ENCODE measurements at regions not wholly inside any gene's neighbourhood (a gene's known extent, or its start where the extent isn't known, plus 50 kb on each side); places are given as distances from the start of the nearest gene placed in this dataset.
A peak's percentile ranks its signal among the peaks of the same experiment; 100 is the strongest.
"Not testable (repeated sequence)": the region's sequence is repeated elsewhere in the genome, so short reads cannot be mapped to it uniquely, and the experiment has no call there.

GRCh38 chr7:51455948-51456347, 139.3 kb upstream of the COBL start:
- DNase-seq (ENCODE audit: low read depth), result no peak

DNA sequence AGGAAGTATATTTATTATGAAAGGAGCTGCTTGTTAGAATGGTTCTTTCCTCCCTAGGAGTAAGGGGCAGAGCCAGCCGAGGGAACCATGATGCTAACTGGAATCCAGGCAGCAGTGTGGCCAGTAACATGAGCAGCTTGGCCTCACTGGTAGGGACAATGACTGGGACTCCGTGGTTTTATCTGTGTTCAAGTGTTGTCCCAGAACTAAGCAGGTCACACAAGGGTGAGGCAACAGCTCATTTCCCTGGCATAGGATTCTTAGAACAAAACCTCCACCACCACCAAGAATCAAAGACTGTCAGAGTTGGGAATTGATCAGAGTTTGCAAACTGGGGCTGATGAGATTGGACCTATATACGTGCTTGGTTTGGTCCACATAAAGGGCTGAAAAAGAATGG, 138.9 kb upstream of the COBL start:
- DNase-seq (ENCODE audit: low read depth), result no peak

DNA sequence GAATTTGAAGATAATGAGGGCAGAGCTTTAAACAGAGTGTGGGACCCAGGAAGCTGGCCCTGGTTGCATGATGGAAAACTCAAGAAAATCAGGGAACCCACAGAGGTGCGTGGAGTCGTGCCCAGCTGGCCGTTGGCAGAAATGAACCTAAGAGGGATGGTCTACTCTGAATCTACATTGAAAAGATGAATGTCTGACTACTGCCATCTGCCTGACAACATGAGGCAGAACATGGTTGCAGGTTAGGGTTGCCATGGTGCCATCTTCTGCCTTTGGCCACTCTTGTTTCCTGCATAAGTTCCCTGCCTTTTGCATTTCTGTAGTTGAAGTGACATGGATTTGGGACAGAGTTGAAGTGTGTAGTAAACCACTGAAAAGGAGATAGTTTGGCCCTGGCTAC, 138.5 kb upstream of the COBL start:
- no peak for DNase-seq (ENCODE audit: low read depth)

DNA sequence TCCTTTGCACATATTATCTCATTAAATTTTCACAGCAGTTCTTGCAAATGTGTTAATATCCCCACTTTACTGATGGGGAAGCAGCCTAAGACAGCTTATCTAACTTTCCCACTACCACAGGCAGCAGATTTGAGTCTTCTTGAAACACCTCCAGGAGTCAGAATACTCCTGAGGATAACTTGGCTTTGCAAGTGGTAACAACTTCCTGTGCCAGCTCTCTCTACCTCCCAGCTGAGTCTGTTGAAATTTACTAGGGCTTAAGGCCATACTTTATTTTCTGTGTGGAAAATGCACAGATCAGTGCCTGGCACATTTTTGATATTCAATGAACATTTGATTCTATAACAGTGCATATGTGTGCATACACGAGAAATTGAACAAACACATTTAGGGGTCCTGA, 136.1 kb upstream of the COBL start:
- no peak for DNase-seq (ENCODE audit: low read depth)

DNA sequence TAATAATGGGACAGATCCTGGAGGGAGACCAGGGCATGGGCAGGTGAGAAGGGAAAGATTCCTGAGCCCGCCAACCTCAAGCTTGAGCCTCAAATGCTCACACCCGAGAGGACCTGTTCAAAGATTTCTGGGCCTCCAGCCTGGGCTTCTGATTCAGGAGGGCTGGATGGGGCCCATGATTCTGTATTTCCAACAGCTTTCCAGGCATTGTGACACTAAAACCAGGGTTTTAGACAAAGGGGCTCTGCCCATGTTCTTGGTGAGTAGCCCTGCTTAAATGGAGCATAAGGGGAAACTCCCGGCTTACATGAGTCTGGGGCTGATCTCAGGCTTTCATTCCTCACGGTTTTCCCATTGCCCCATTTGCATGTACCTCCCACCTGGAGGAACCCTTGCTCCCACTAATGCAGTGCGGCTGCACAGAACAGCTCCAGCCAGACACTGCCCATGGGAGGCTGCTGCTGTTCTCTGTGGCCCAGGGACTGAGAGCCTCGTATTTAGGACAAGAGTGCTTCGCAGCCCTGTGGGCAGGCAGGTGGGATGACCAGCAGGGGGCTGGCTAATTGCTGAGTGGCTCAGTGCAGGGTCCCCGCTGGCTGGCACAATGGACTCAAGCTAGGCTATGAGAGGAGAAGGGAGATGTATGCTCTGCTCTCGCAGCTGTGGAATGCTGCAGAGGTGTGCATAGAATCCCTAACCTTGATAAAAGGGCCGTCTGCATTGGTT, 135.3 kb upstream of the COBL start:
- DNase-seq (ENCODE audit: low read depth), result no peak

- DNase-seq (ENCODE audit: low read depth), result no peak
Observed at GRCh38 chr7:51450541-51450940, 133.9 kb upstream of the COBL start.

DNA sequence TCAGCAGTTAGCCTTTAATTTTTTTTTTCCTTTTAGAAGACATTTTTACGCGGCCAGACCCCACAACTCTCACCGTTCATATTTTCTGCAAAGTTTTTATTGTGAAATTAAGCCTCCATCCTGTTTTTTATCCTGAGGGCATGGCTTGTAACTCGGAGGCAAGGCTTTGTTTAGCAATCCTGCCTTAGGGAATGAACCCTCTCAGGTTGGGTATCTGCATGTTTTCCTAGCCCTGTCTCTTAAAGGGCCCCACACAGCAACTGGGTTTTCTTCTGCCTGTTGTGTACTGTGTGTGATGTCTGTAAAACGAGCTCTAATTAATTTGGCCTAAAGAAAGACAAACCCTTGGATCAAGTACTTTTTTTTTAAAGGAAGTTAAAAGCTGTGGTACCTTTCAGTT, 130.2 kb upstream of the COBL start:
- no peak for DNase-seq (ENCODE audit: low read depth)

GRCh38 chr7:51446356-51446755, 129.7 kb upstream of the COBL start:
- no peak for DNase-seq (ENCODE audit: low read depth)

DNA sequence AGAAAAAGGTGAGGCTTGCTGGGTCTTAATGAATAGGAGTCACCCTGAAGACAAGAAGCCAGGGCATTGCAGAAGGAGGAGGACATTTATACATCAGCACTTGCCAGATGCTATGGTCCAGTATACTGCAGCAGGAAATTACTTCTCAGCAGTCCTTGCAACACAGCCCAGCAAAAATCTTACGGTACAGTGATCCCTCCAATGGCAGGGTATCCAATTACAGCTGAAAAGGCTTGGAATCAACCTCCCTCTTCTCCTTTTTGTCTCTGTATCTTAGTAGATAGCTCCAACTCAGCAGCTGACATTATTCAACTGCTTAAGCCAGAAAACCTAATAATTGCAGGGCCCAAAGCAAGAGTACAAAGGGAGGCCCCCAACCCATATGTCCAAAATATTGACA, 128.3 kb upstream of the COBL start:
- DNase-seq (ENCODE audit: low read depth), result no peak

DNA sequence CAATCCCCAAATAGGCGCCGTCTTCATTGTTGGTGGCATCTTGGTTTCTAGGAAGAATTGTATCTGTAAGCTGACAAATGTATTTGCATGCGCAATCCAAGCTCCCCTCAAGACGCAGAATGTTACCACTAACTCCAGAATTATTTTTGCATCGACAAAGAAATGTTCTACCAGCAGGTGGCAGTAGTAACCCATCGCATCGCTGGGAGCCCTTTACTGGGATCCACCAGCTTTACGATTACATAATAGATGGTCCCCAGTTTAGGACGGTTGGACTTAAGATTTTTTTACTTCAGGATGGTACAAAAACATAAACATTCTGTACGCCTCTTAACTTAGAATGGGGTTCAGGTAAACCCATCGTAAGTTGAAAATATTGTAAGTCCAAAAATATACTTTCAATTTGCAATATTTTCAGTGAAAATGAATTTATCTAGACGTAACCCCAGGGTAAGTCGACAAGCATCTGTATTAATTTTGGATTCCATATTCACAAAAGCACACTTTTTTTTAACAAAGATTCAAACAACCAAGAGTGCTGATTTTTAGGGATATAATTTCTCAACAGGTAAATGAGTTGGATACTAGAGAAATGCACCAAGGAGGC, 114.0 kb upstream of the COBL start:
- peak; percentile 45 for DNase-seq (ENCODE audit: low read depth)

DNA sequence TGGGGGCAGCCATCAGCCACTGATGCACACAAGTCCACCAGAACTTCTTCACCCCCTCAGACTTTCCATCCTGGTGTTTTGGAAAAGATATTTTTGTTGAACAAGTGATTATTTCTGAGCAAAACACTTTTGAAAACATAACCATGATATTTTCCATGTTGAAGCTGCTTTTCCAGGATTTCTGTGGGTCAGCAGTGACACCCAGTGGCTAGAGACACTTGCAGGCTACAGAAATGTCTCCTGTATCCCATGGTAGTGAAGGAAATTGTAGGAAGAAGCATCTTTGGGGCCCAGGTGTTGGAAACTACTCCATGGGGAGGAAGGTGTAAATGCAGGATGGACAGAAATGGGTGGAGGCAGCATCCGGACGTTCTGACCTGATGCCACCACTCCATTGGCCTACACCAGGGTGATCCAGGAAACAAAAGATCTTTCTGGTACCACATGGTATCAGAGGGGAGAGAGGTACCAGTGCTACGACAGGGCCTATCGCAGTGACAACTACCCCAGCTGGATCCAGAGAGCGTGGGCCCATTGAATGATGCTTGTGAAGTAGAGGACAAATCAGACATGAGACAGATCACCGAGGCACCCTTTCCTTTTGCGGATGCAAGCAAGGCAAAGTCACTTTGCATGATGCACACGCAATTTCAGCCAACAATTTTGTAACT, 111.7 kb upstream of the COBL start:
- DNase-seq (ENCODE audit: low read depth), result peak; percentile 9

DNA sequence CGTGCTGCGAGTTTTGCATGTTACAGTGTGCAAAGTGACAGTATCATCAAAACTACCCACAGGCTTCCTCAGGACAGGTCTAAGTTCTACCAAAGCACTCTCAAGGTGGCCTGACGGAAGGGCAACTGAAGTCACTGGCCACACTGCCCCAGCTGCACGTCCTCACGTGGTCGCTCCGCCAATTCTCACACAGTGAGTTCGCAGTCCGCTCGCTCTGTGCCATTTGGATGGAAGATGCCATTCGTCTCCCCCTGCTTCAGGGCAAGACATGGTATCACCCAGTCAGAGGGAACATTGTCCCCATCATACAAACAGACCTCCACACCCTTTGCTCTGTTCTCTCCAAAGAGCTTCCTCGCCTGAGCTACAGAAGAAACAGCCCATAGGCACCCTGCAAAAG, 109.6 kb upstream of the COBL start:
- no peak for DNase-seq (ENCODE audit: low read depth)

- DNase-seq (ENCODE audit: low read depth), result not testable (repeated sequence)
Observed at GRCh38 chr7:51409934-51410333, 93.3 kb upstream of the COBL start.

GRCh38 chr7:51397608-51398007, 81.0 kb upstream of the COBL start:
- not testable (repeated sequence) for DNase-seq (ENCODE audit: low read depth)

DNA sequence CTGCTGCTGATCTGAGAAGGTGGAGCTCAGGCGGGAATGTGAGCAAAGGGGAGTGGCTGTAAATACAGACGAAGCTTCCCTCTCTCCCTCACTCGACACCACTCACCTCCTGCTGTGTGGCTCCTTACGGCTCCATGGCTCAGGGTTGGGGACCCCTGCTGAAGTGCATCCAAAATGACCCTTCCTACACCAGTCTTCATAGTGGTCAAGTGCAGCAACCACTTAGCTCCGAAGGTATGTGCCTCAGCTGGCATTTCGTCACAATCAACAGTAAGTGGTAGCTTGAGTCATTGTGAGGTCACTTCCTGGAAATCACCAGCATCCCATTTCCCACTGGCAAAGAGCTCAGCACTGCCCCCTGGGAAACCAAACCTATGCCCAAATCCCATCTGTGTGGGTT, 76.4 kb upstream of the COBL start:
- not testable (repeated sequence) for DNase-seq (ENCODE audit: low read depth)

DNA sequence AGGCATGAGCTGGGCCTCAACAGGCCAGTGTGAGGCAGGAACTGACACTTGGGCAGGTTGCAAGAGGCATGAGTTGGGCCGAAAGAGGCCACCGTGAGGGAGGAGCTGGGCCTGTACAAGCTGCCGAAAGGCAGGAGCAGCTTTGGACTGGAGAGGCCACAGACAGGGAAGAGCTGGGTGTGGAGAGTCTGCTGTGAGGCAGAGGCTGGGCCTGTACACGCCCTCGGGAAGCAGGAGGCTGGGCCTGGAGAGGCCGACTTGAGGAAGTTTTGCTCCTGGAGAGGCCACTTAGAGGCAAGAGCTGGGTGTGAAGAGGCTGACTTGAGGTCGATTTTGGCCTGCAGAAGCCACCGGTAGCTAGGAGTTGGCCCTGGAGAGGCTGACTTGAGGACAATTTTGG, 73.3 kb upstream of the COBL start:
- DNase-seq (ENCODE audit: low read depth), result not testable (repeated sequence)

DNA sequence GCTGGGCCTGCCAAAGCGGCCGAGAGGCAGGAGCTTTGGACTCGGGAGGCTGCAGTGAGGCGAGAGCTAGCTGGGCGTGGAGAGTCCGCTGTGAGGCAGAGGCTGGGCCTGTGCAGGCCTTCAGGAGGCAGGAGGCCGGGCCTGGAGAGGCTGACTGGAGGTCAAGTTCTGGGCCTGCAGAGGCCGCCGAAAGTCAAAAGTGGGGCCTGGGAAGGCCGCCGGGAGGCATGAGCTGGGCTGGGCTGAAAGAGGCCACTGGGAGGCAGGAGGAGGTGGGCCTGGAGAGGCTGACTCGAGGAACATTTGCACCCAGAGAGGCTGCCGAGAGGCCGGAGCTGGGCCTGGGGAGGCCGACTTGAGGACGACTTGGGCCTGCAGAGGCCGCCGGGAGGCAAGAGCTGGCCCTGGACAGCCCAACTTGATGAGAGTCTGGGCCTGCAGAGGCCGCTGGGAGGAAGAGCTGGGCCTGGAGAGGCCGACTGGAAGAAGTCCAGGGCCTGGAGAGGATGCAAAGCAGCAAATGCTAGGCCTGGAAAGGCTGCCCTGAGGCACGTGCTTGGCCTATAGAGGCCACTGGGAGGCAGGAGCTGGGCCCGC, 72.7 kb upstream of the COBL start:
- not testable (repeated sequence) for DNase-seq (ENCODE audit: low read depth)

DNA sequence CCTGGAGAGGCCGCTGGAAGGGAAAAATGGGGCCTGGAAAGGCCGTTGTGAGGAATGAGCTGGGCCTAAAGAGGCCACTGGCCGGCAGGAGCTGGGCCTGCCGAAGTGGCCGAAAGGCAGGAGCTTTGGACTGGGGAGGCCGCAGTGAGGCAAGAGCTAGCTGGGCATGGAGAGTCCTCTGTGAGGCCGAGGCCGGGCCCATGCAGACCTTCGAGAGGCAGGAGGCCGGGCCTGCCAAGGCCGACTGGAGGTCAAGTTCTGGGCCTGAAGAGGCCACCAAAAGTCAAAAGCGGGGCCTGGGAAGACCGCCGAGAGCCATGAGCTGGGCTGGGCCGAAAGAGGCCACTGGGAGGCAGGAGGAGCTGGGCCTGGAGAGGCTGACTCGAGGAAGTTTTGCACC, 71.6 kb upstream of the COBL start:
- DNase-seq (ENCODE audit: low read depth), result not testable (repeated sequence)

GRCh38 chr7:51386806-51387568, 70.4 kb upstream of the COBL start:
- DNase-seq (ENCODE audit: low read depth), result not testable (repeated sequence)

- DNase-seq (ENCODE audit: low read depth), result not testable (repeated sequence)
Observed at GRCh38 chr7:51386184-51386583, 69.6 kb upstream of the COBL start.

GRCh38 chr7:51382243-51382642, 65.6 kb upstream of the COBL start:
- DNase-seq (ENCODE audit: low read depth), result not testable (repeated sequence)
